ENCODE measurements at regions not wholly inside any gene's neighbourhood (a gene's known extent, or its start where the extent isn't known, plus 50 kb on each side); places are given as distances from the start of the nearest gene placed in this dataset.
A peak's percentile ranks its signal among the peaks of the same experiment; 100 is the strongest.

DNA sequence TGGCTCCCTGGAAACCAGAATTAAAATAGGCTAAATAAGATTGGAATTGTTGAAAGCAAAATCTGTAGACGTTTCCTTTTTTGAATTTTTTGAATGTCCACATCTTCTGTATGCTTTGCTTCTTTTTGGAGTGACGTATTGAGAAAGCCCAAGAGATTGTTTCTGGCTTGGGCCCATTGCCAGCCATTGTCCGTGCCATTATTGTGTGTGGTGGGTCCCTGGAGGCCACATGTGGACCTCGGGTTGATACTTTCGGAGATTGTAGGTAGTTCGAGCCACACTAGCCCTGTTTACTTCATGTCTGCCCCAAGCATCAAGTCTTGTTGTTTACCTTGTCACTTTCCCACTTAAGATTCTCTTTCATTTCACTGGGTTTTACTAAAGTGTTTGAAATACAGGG is 106.0 kb downstream of the PALM2AKAP2 start:
- DNase-seq: no peak

DNA sequence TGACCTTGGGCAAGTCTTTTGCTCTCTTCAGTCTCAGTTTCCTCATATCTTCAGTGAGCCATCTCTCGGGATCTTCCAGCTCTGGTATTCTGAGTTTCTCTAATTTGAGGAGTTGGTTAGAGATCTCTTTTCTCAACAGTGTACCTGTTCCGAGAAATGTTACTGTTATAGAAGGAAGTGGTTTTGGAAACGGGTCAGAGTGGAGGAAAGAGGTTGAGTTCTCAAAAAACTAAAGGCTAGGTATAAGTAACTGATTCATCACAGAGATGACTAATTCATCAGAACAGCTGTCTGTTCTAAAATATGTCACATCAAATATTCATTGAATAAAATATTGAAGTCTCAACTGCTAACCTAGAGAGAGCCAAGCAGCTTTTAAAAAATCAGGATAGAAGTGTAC is 106.6 kb downstream of the PALM2AKAP2 start:
- no peak for DNase-seq

DNA sequence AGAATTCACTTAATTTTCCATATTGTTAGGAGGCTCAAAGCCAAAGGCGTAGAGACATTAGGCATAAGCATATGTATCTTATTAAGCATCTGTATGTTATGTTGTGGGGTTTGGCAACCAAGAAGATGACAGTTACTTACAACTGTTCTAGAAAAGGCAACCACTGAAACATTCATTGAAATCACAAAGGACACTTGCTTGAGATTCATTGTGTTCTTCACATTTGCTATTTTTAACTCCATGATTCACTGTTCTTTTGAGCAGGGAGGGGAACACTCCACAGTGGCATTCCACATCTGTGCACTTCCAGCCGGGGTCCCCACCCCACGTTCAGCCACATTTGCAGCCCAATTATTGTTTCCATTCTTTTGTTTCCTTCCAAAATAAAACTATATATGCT is 107.1 kb downstream of the PALM2AKAP2 start:
- no peak for DNase-seq

DNA sequence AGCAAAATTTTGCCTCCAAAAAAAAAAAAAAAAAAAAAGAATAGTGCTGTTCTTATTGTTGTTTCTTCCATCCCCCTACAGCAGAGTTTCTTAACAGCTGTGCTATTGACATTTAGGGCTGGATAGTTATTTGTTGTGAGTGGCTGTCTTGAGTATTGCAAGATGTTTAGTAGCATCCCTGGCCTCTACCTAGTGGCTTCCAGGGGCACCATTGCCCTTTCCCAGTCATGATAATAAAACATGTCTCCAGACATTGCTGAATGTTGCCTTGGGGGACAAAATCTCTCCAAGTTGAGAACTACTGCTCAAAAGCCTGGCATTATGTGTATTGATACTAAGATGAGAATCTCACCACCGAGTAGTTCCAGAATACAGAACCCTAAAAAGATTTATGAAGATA is 108.7 kb downstream of the PALM2AKAP2 start:
- no peak for DNase-seq

DNA sequence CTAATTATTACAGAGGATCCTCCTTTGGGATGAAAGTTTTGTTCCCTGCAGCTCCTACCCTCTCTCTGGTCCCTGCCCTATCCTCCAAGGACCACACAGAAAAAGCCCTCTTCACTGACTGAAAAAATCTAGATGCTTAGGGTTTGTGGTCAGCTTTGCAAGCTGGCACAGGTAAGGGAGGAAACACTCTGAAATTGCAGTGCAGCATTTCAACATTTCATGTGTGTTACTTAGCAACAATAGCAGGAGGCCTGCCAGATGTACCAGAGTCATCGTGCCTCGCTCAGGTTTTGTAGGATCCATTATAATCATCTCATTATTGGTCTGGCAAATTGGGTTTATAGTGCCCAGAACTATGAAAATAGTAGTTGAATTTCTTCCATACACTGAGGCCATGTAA is 109.5 kb downstream of the PALM2AKAP2 start:
- DNase-seq: peak; percentile 3

DNA sequence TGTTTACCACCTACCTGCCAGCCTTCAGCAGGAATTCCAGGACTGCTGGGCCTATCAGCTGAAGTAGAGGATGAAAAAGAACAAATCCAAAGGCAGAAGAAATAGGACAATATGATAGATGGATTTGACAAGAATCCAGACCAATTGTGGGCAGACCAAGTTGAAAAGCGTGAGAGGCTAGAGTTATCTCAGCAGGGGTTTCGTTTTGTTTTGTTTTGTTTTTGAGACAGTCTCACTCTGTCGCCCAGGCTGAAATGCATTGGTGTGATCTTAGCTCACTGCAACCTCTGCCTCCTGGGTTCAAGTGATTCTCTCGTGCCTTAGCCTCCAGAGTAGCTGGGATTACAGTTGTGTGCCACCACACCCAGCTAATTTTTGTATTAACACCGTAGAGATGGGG is 113.2 kb downstream of the PALM2AKAP2 start:
- no peak for DNase-seq

DNA sequence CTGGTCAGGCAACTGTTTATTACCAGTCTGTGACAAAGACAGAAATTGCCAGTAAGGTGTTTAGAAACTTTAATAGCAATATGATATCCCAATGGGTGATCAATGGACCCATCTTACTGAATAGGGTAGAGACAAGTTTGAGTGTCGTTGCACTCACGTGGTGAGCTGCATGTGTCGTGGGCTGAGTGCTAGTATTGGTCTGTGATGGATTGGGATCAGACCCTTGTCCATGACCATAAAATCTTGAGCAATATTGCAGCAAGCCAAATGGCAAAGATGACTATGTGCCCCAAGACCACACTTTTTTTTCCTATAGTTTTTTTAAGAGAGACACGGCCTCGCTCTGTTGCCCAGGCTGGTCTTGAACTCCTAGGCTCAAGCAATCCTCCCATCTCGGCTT is 114.5 kb downstream of the PALM2AKAP2 start:
- DNase-seq: no peak

DNA sequence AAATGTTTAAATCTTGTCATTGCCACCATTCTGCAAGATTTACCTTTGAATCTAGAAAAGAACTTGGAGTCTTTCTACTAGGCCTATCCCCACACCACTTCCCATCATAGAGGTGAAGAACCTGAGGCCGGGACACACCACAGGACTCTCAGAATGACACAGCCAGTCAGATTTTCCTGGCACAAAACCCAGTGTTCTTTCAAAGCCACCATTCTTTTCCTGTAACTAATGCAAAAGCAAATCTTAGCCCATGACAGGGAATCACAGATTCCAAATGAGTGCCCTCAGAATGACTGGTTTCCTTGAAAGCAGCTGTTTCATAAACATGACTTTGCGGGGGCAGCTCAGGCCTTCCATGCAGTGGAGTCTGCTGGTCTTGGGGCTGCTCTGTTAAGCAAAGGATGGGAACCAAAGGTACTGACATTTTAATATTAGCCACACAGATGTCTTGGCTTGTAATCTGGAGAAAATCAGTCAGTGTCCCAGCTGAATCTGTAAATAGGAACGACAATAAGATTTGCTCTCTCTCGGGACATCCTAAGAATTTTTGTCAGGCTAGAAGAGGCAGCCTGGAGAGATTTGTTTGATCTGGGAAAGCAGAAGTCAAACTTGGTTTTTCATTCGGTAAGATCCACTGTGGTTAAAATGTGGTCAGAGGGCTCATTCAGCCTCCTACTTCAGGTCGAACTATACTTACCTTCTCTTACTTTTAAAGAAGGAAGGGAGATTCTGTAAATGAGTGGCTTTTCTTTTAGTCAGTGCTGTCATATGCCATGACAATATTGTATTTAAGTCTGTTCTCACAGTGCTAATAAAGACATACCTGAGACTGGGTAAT is 115.1 kb downstream of the PALM2AKAP2 start:
- DNase-seq: no peak

DNA sequence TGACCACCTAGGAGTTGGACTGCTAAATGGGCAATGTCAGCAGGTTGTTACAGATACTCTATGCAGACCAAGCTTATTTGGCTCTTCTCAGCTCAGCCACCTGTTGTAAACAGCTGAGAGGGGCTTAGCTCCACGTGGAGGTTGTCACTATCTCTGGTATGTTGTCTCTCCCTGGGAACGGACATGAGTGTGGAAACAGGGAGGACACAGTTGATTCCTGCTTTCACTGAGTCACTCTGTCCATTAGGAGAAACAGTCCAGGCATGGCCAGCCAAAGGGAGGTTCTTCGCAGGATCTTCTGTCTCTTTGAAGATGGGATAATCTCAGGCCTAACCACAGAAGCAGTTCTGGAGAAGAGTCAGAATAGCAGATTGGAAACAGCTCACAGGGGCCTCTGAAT is 121.2 kb downstream of the PALM2AKAP2 start:
- no peak for DNase-seq

DNA sequence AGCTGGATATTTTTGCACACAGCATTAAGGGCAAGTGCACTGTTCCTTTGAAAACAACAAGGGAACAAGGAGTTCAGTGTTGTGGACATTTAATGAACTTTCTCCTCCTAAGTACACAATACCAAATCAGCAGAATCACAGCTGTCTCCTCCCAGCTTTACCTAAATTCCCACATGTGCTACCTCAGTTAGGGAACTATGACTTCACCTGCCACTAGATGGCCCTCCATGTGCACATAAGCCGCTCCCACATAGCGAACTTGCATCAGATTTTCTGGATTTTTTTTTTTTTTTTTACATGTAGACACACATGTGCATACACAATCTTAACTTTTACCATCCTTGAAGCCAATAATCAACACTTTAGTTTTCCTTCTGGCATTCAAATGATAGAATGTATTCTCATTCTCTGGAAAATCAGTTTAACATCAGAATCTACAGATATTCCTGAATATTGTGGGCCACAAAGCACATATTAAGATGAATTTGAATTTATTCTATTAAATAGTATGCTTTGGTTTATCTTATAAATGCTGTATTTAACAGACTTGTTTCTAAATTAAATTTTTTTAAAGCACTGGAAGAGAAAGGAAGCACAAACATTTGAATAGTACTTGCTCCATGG is 123.6 kb downstream of the PALM2AKAP2 start:
- DNase-seq: peak; percentile 58

DNA sequence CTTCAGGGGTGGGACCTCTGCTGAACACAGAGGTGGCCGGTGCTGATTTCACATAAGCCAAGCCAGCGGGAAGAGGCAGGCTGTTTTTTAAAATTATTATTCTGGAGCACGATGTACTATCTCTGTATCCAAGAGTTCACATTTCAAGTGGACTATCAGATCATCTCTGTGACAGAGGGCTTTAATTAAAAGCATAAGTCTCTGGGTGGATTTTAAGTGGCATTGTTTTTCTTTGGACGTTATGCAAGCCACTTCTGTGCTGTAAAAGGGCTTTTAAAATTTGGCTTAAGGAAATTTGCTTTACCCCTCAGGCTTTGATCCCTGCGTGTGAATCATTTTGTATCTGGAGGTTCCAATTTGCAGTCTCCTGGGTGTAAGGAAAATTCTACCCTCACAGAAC is 124.7 kb downstream of the PALM2AKAP2 start:
- no peak for DNase-seq

DNA sequence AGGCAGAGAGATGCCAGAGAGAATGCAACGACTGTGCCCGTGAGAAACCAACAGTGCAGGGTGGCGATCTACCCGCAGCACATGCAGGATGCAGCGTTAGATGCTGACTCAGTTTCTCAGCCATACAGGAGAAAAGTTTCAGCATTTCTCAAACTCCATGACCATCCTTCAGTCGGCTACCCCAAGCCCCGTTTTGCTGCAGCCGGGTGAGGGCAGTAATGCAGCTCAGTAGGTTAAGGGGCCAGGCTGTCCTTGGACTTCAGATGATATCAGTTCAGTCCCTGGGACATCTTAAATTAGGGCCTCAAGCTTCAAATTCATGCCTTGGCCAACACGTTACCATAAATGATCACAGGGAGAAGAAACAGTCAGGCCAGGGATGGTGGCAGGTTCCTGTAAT is 125.5 kb downstream of the PALM2AKAP2 start:
- DNase-seq: no peak

DNA sequence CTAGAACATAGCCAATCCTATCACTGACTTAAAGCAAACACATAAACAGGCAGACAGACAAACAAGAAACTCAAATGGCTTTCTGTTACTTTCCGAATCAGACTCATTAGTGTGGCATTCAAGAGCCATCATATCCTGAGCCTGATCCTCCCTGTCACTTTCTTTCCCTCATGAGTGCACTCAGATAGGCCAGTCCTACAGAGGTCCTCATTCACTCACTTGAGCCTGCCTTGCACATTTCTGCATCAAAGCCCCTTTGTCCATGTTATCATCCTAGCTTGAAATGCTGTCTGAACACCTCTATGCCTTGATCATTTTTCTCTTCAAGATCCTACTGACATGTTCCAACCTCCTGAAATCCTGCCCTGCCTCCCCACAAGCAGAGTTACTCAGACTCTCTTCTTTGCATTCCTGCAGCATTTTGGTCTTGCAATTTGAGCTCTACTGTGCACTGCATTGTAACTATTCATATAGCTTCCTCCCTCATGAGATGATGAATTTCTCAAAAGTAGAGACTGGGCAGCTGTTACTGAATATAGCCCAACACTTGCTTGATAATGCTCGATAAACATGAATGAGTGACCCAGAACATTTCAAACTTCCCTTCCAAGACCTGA is 126.9 kb downstream of the PALM2AKAP2 start:
- DNase-seq: no peak

DNA sequence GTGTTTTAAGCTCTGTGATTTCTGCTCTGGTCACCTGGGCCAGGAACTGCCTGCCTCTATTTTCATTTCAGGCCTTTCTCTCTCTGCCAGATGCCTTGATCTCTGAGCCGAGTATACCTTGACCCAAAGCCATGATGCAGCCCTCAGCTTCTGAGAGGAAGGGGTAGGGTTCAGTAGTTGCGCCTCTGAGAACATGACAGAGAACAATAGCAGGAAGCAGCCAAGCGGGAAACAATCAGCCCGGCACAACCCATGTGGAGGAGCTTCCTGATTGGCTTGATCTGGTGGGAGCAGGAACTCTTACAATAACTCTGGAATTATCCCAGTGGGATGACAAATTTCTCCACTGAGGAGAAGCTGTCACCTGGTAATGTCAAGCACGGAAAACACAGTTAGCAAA is 127.4 kb downstream of the PALM2AKAP2 start:
- peak; percentile 57 for DNase-seq

DNA sequence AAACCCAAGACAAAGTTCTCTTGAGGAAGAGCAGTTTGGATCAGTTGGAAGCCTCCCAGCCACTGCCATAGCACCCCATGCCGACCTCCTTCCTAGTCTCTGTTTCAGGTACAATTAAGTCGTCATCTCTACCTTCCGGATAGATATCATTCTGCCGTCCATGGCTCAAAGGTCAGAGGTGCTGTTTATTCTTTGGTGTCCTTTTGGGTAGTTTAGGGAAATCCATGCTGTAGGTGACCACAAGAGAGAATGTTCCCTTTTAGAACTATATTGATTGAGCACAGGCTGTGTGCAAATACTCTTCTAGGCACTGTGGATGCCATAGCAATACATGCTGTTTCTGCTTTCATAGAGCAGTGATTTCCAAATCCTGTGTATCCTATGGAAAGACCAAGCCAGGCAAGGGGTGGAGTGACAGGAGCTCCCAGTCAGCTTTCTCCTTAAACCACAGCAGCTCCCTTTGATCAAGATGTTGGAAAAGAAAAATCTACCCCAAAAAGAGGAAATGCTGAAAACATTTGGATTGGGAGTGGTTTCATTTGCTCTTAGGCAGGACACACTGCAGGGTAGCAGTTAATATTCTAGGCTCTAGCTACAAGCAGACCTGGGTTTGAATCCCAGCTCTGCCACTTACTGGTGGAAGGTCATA is 127.9 kb downstream of the PALM2AKAP2 start:
- DNase-seq: no peak

DNA sequence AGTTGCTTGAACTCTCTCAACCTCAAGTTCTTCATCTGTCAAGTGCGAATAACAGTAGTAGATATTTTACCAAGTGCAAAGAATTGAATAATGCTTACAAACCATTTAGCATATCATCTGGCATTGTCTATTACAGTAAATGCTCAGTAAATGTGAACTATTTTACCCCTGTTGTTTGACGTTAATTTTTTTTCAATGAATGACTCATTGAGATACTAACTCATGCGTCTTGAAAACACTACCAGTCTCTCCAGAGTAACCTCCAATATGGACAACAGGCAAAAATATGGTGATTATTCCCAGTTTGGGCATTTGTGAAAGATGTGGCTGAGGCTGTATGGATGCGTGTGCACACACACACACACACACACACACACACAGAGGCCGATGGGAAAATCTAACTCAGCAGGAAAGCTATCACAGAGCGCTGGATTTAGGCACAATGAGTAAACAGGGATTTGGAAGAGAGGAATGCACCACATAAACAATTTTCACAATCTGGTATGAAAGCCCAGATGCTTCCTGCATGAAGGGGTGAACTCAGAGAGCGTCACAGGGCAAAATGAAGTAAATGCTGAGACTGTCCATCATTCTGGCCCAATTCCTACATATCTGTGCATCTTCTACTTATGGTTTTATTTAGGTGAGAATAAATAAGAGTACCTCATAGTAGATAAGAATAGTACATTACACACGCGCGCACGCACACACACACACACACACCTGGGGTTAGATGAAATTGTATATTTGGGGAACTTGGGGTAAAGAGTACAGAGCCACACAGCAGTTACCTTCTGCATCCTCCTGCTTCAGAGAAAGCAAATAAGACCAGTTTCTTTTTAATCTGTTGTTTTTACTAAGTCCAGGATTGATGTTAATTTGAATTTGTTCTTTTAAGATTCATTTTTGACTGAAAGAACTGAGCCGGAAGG is 128.7 kb downstream of the PALM2AKAP2 start:
- no peak for DNase-seq

DNA sequence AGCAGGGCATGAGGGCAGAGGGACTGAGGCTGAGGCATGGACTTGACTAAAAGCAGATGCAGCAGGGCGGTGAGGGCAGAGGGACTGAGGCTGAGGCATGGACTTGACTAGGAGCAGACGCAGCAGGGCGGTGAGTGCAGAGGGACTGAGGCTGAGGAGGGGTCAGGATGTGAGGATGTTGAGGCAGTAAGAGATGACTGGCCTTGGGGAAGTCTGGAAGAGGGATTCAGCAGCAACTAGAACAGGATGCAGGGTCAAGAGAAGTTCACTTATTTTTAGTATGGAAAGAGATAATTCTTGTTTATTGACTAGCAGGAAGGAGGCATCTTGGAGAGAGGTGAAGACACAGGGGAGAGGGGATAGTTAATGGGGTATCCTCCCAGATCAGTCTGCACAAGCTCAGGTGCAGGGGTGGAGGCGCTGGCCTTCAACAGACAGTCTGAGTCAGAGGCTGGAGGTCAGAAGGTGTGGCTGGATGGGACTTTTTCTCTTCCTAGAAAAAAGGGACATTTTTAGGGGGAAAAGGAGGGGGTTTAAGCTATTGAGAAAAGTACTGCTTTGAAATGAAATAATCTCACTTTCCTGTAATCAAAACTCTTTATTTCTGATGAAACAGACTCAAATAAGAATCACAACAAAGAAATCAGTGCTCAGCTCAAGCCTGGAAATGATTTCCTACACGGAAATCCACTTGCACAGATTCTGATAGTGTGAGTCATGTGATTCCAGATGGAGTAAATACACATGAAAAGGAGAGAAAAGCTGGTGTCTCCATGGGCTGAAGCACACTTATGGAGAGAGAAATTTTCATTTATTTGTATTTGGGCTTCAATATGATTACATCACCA is 130.9 kb downstream of the PALM2AKAP2 start:
- DNase-seq: no peak

DNA sequence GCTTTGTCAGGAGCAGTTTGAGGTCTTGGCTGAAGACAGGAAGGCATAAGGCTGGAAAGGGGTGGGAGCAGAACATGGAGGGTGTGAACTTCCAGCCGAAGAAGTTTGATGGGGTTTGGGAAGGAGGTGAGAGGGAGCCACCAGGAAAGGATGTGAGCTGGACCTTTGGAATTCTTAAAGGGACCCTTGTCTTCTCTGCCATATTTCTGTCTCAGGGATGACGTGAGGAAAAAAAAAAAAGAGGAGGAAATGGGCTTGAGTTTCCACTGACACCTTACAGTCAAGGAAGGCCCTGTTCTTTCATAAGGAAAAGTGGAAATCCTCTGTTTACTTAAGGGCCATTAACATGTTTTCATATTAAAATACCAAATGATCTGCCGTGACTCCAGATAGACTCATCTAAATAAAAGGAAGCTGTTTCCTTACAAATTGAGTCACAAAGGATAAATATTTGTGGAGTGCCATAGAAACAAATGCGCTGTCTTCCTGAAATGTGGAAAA is 132.1 kb downstream of the PALM2AKAP2 start:
- no peak for DNase-seq

DNA sequence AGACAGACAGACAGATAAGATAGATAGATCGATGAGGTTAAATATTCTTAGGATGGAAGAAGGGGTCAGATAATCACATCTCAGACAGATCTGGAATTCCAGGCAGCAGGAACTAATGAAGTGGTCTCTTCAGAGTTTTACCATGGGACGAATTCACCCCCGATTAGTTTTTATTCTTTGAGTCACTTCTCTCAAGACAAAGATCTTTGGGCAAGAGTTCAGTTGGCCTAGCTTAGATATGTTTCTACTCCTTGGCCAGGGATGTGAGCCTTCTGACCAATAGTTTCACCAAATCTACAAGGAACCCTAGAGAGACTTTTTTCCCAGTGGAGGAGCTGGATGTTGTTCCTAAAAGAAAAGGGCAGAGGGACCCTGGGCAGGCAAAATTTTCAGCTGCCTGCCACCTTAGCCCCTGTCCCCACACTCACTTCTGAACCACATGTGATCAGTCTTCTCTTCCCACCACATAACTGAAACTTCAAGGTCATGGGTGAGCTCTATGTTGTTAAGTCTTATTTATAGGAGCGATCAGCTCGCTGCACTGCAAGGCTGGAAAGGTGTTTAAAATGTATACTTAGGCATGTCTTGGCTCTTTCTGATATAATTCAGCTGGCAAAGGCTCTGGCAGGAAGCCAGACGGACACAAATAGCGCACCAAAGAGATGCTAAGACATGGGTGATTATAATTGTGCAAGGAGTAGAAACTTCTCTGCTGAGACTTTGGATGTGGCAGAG is 132.9 kb downstream of the PALM2AKAP2 start:
- no peak for DNase-seq

DNA sequence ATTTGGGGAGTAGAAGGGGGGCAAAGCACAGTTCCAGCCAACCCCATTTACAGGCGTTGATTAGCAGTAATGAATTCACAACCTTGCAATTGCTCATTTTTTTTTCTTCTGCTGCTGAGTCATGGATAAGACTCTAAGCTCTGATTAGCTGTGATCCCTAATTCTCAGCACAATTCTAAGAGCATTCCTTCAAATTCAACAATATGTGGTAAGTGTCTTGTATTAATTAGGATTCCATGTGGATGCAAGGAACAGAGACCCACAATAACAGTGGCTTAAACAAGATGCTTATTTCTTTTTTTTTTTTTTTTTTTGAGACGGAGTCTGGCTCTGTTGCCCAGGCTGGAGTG is 133.4 kb downstream of the PALM2AKAP2 start:
- DNase-seq: no peak
